ENCODE measurements at regions not wholly inside any gene's neighbourhood (a gene's known extent, or its start where the extent isn't known, plus 50 kb on each side); places are given as distances from the start of the nearest gene placed in this dataset.
A peak's percentile ranks its signal among the peaks of the same experiment; 100 is the strongest.
"Not testable (repeated sequence)": the region's sequence is repeated elsewhere in the genome, so short reads cannot be mapped to it uniquely, and the experiment has no call there.

DNA sequence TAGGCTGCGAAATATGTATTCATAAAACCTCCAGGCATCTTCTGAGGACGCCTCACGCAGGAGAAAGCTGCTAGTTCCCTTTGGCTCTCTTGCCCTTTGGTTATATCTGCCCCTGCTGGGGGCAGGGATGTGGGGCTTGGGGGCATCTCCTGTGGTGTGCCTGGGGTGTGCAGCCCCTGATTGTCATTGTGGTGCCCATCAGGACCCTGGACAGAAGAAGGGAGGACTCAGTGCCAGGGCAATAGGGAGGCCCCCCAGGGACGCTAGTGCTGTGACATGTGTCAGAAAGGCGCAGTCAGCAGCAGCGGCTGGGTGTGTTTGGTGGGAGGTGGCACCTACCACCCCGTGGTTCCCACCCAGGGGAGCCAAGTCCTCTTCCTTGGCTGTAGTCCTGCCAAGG is 102.5 kb upstream of the PZP start:
- H3K36me3 ChIP-seq; H3K4me3 ChIP-seq; H3K27ac ChIP-seq; intact Hi-C loops (cut with DNase I); H3K4me1 ChIP-seq; H3K27me3 ChIP-seq (ENCODE audit: low read depth); H3K9me3 ChIP-seq; DNase-seq: not testable (repeated sequence)
- ATAC-seq = peak in 1 of 2 donors; percentile 4

DNA sequence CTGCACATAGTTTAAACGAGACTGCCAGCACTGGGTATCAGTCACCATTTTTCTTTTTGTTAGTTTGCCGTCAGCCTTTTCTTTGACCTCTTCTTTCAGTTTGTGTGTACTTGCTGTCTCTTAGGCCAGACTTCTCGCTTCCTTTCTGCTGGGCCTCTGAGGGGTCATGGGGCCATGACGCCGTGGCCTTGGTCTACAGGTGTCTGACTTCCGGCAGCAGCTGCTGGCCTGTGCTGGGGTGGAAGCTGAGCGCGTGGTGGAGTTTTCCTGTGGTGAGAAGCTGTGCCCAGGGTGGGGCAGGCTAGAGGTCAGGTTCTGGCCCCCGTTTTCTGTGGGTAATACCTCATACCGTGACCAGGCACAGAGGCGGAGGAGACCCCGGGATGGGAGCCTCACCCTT is 101.6 kb upstream of the PZP start:
- H3K4me3 ChIP-seq; DNase-seq; H3K27ac ChIP-seq; H3K9me3 ChIP-seq; ATAC-seq; intact Hi-C loops (cut with DNase I); H3K36me3 ChIP-seq; H3K4me1 ChIP-seq; H3K27me3 ChIP-seq (ENCODE audit: low read depth): not testable (repeated sequence)

DNA sequence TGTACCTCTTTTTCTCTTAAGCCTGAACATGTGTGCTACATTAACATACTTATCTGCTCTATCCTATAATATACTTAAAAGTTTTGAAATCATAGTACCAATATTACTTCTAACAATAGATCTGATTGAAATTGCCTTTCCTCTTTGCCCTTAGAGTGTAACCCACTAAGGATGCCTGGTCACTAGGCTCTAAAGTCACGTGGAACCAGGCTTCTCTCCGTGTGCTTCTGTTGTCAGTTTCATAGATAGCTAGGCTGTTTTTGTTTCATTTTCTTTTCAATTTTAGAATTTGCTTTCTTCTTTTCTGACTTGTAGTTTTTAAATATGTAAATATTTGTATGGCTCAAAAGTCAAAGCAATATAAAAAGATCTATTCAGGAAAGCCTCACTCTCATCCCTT is 100.5 kb upstream of the PZP start:
- DNase-seq; intact Hi-C loops (cut with DNase I): not testable (repeated sequence)

DNA sequence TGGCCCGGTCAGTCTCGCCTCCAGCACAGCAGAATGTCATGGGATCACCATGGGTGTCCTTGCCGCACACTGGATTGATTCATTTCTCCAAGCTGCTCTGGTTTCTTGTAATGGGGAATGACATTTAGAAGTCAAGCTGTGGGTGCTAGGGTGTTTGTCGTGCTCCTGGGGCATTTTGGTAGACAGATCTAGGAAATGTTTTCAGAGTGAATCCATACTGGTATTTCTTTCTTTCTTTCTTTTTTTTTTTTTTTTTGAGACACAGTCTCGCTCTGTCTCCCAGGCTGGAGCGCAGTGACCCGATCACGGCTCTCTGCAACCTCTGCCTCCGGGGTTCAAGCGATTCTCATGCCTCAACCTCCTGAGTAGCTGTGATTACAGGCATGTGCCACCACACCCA is 100.0 kb upstream of the PZP start:
- ATAC-seq; DNase-seq; H3K4me3 ChIP-seq; H3K9me3 ChIP-seq; intact Hi-C loops (cut with DNase I); H3K36me3 ChIP-seq; H3K27ac ChIP-seq; H3K4me1 ChIP-seq; H3K27me3 ChIP-seq (ENCODE audit: low read depth): not testable (repeated sequence)

More for the DNA sequence above, 100.5 kb upstream of the PZP start:
- not testable (repeated sequence) for H3K4me3 ChIP-seq; H3K27ac ChIP-seq; H3K27me3 ChIP-seq (ENCODE audit: low read depth); H3K9me3 ChIP-seq; H3K36me3 ChIP-seq; H3K4me1 ChIP-seq; ATAC-seq

DNA sequence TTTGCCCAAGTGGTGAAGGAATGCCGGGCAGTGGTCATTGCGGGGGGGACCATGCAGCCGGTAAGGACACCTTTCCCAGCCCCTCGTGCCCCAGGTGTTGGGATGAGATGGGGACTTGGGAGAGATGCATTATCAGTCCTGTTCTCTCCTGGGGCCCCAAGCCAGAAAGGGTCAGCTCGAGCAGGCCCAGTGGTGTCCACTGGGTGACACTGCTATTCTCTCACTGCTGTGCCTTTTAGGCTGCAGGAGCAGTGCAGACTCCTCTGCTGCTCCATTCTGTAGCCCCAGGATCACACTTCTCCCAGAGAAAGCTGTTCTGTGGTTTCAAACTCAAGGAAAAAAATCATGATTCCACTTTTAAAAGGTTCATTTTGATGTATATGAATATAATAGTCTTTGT is 99.1 kb upstream of the PZP start:
- DNase-seq; H3K9me3 ChIP-seq; H3K4me3 ChIP-seq; H3K36me3 ChIP-seq; ATAC-seq; intact Hi-C loops (cut with DNase I); H3K27me3 ChIP-seq (ENCODE audit: low read depth); H3K4me1 ChIP-seq; H3K27ac ChIP-seq: not testable (repeated sequence)

DNA sequence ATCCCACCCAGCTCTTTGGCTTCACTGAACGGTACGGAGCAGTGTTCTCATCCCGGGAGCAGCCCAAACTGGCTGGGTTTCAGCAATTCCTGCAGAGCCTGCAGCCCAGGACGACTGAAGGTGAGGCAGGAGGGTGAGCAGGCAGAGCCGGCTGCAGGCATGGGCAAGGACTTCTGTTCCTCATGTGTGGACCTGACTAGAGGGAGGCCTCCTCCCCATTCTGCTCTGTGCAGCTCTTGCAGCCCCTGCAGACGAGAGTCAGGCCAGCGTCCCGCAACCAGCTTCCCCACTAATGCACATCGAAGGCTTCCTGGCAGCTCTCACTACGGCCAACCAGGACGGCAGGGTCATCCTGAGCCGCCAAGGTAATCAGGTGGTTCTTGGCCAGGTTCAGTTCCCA is 97.8 kb upstream of the PZP start:
- H3K36me3 ChIP-seq; ATAC-seq; H3K4me1 ChIP-seq; H3K27me3 ChIP-seq (ENCODE audit: low read depth); H3K4me3 ChIP-seq; DNase-seq; H3K9me3 ChIP-seq; H3K27ac ChIP-seq; intact Hi-C loops (cut with DNase I): not testable (repeated sequence)

GRCh38 chr12:9304540-9304939 is 96.3 kb upstream of the PZP start:
- H3K36me3 ChIP-seq; H3K27ac ChIP-seq; H3K4me3 ChIP-seq; H3K4me1 ChIP-seq; ATAC-seq; H3K9me3 ChIP-seq; intact Hi-C loops (cut with DNase I); DNase-seq; H3K27me3 ChIP-seq (ENCODE audit: low read depth): not testable (repeated sequence)

DNA sequence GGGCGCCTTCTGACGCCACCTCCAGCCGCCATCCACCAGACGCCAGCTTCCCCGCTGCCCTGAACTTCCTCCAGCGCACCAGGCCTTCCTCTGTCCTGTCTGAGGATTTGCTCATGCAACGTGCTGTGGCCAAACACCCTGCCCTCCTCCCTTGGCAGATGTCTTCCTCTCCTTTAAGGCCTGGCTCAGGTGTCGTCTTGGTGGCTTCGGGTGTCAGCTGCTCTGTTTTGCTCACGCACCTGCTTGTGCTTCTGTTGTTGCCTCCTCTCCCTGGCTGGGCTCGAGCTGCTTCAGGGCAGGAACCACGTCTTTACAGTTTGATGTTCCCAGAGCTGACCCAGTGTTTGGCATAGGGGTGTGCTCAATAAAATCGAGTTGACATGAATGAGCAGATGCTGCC is 87.7 kb upstream of the PZP start:
- H3K4me3 ChIP-seq; DNase-seq; H3K9me3 ChIP-seq; ATAC-seq; H3K27me3 ChIP-seq (ENCODE audit: low read depth); H3K27ac ChIP-seq; H3K4me1 ChIP-seq; H3K36me3 ChIP-seq; intact Hi-C loops (cut with DNase I): not testable (repeated sequence)

- intact Hi-C loops (cut with DNase I); H3K4me1 ChIP-seq; H3K9me3 ChIP-seq; DNase-seq; H3K27ac ChIP-seq; H3K36me3 ChIP-seq; H3K27me3 ChIP-seq (ENCODE audit: low read depth); H3K4me3 ChIP-seq: not testable (repeated sequence)
- ATAC-seq = peak in 1 of 2 donors; percentile 7
These were observed 86.0 kb upstream of the PZP start for GRCh38 chr12:9294072-9294620.

GRCh38 chr12:9293391-9293790 is 85.2 kb upstream of the PZP start:
- DNase-seq; H3K4me1 ChIP-seq; H3K9me3 ChIP-seq; H3K27ac ChIP-seq; intact Hi-C loops (cut with DNase I); ATAC-seq; H3K4me3 ChIP-seq; H3K36me3 ChIP-seq; H3K27me3 ChIP-seq (ENCODE audit: low read depth): not testable (repeated sequence)

GRCh38 chr12:9289984-9290383 is 81.8 kb upstream of the PZP start:
- ATAC-seq = peak in 1 of 2 donors; percentile 28
- H3K27ac ChIP-seq; DNase-seq; H3K9me3 ChIP-seq; H3K4me3 ChIP-seq; H3K4me1 ChIP-seq; intact Hi-C loops (cut with DNase I); H3K27me3 ChIP-seq (ENCODE audit: low read depth); H3K36me3 ChIP-seq: not testable (repeated sequence)

DNA sequence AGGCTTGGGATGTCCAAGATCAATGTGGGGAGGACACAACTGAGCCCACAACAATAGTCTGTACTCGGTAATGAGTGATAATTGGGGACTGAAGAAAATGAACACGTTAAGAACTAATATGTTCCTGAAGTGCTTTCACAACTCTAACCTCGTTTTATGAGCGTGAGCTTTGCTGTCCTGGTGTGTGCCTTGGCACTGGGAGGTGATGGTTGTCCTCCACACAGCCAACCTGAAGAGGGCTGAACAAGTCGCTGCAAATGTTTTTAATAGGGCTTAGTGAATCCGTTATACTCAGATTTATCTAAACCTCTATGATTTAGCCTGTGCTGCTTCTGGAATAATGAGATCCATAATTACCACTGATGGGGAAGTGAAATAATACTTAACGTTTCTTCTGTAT is 76.5 kb upstream of the PZP start:
- H3K9me3 ChIP-seq; DNase-seq; H3K4me1 ChIP-seq; H3K36me3 ChIP-seq; intact Hi-C loops (cut with DNase I); H3K27me3 ChIP-seq (ENCODE audit: low read depth): not testable (repeated sequence)
- peak overlapping the region; percentile 77 for H3K27ac ChIP-seq
- peak in 1 of 2 donors; percentile 2 for ATAC-seq
- peak overlapping the region; percentile 63 for H3K4me3 ChIP-seq

DNA sequence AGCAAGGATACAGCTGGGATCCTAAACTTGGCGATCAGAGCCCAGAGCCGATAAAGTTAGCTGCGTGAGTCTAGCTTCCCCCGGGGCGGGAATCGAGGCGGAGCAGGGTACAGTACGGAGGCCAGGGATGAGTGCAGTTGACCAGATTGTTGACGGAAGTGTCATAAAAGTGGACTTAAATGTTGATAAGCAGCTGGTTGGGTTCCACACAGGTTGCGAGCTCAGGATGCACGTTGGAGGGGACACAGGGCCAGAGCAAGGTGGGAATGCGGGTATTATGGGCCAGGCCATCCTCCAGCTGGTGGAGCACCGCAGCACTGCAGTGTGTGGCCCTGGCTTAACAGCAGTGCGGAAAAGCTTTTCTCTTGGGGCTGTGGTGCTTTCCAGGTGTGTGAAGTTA is 76.0 kb upstream of the PZP start:
- peak overlapping the region; percentile 63 for H3K4me3 ChIP-seq
- H3K36me3 ChIP-seq; H3K27me3 ChIP-seq (ENCODE audit: low read depth); H3K4me1 ChIP-seq; intact Hi-C loops (cut with DNase I); H3K9me3 ChIP-seq: not testable (repeated sequence)
- DNase-seq (peak; percentile 53), ATAC-seq (peak; percentile 39 to 75)
- H3K27ac ChIP-seq = peak overlapping the region; percentile 77

- intact Hi-C loops (cut with DNase I); H3K9me3 ChIP-seq; H3K27me3 ChIP-seq (ENCODE audit: low read depth); H3K4me1 ChIP-seq; H3K36me3 ChIP-seq: not testable (repeated sequence)
- peak overlapping the region; percentile 77 for H3K27ac ChIP-seq
- H3K4me3 ChIP-seq = peak overlapping the region; percentile 63
- ATAC-seq (peak; percentile 77 to 98), DNase-seq (peak; percentile 94)
These were observed 75.3 kb upstream of the PZP start for GRCh38 chr12:9283346-9284095.

All from lower lobe of right lung (tissue), 2 donors.